MM.1S (cell line): ENCODE measurements at regions not wholly inside any gene's neighbourhood (a gene's known extent, or its start where the extent isn't known, plus 50 kb on each side); places are given as distances from the start of the nearest gene placed in this dataset.
"Not testable (repeated sequence)": the region's sequence is repeated elsewhere in the genome, so short reads cannot be mapped to it uniquely, and the experiment has no call there.

Experiments used
- DNase-seq: peaks from one replicate; pipeline ENCODE4 v3.0.0-alpha.2; 2015
- H2AFZ ChIP-seq: fragments of 300-600 bp; sonication (generic); 2 replicates; pipeline ENCODE4 v1.6.0; 2016; ENCODE audit warnings: antibody characterized with exemption, low read length
- H3F3A ChIP-seq: fragments of 300-600 bp; sonication (generic); 2 replicates; pipeline ENCODE4 v1.6.1; 2016; ENCODE audit warnings: mild to moderate bottlenecking, antibody characterized with exemption, low read length, moderate library complexity, mixed read lengths; ENCODE audit not compliant: insufficient read depth
- H3K27ac ChIP-seq: fragments of 300-600 bp; sonication (generic); 2 replicates; pipeline ENCODE4 v1.5.1; 2016; ENCODE audit warnings: mild to moderate bottlenecking, low read length
- H3K27me3 ChIP-seq: fragments of 300-600 bp; sonication (generic); replicated peaks from 2 replicates; pipeline ENCODE4 v1.6.0; 2016; ENCODE audit warnings: low read length; ENCODE audit not compliant: insufficient read depth
- H3K36me3 ChIP-seq: fragments of 300-600 bp; sonication (generic); replicated peaks from 2 replicates; pipeline ENCODE4 v1.6.1; 2016; ENCODE audit warnings: mild to moderate bottlenecking, low read length, mixed read lengths; ENCODE audit not compliant: insufficient read depth
- H3K4me1 ChIP-seq: fragments of 300-600 bp; sonication (generic); 2 replicates; pipeline ENCODE4 v1.6.1; 2016; ENCODE audit warnings: low read length, mixed read lengths
- H3K4me2 ChIP-seq: fragments of 300-600 bp; sonication (generic); 2 replicates; pipeline ENCODE4 v1.6.0; 2016; ENCODE audit warnings: low read depth, low read length
- H3K4me3 ChIP-seq: fragments of 300-600 bp; sonication (generic); 2 replicates; pipeline ENCODE4 v1.5.1; 2016; ENCODE audit warnings: low read length, mixed read lengths
- H3K79me2 ChIP-seq: fragments of 300-600 bp; sonication (generic); 2 replicates; pipeline ENCODE4 v1.6.1; 2016; ENCODE audit warnings: mixed run types, low read length, mixed read lengths
- H3K9ac ChIP-seq: fragments of 300-600 bp; sonication (generic); 2 replicates; pipeline ENCODE4 v1.6.1; 2016; ENCODE audit warnings: low read length, mixed read lengths
- H3K9me2 ChIP-seq: fragments of 300-600 bp; sonication (generic); replicated peaks from 2 replicates; pipeline ENCODE4 v1.6.1; 2016; ENCODE audit warnings: mild to moderate bottlenecking, low read length, mixed read lengths; ENCODE audit not compliant: insufficient read depth
- H3K9me3 ChIP-seq: fragments of 300-600 bp; sonication (generic); replicated peaks from 2 replicates; pipeline ENCODE4 v1.6.1; 2016; ENCODE audit warnings: mild to moderate bottlenecking, low read length, mixed read lengths; ENCODE audit not compliant: insufficient read depth
- H4K20me1 ChIP-seq: fragments of 300-600 bp; sonication (generic); 2 replicates; pipeline ENCODE4 v1.6.1; 2016; ENCODE audit warnings: mild to moderate bottlenecking, low read length, moderate library complexity, mixed read lengths; ENCODE audit not compliant: insufficient read depth
- CTCF ChIP-seq: fragments of 300-600 bp; sonication (generic); IDR thresholded peaks from 2 replicates; pipeline ENCODE4 v1.5.1; 2016; ENCODE audit warnings: antibody characterized with exemption, low read length, mixed read lengths
- EZH2 ChIP-seq: fragments of 300-600 bp; sonication (generic); optimal IDR thresholded peaks from 2 replicates; pipeline ENCODE3; 2017; ENCODE audit warnings: low read depth, mild to moderate bottlenecking, antibody characterized with exemption, low read length, mixed read lengths
- EZH2phosphoT487 ChIP-seq: fragments of 300-600 bp; sonication (generic); IDR thresholded peaks from 2 replicates; pipeline ENCODE4 v1.6.1; 2018; ENCODE audit warnings: antibody characterized with exemption, low read length

DNA sequence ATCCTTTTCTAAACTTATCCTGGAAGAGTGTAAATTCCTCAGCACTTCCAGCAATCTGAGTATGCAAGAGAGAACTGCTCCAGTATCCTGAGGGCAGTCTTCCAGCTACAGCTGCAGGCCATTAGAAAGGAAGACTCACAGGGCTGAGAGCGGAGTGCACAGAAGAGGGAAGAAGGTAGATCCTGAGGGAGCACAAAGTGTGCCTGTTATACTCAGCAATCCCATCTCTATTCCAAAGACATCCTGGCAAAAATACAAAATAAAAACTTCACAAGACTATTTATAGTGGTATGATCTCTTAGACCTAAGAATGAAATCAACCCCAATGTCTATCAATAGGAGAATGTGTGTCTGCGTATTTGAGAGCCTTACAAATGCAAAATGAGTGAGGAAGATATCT, 292.0 kb downstream of the ZIC1 start:
- Histone ChIP-seq H3K9ac (no peak overlapping the region), H3K9me3 (no peaks in the 10 kb centered on the region), H3K36me3 (no peaks in the 10 kb centered on the region), H3K27me3 (no peaks in the 10 kb centered on the region), H3K9me2 (no peaks in the 10 kb centered on the region), H2AFZ (no peak overlapping the region), H3K79me2 (no peaks in the 10 kb centered on the region), H3K27ac (no peak overlapping the region), H3K4me3 (no peak overlapping the region), H3K4me2 (no peak overlapping the region), H4K20me1 (no peaks in the 10 kb centered on the region), H3F3A (no peaks in the 10 kb centered on the region), H3K4me1 (no peaks in the 10 kb centered on the region)
- no peak for DNase-seq
- no peak for TF ChIP-seq CTCF
- no peak for TF ChIP-seq EZH2
- no peak for TF ChIP-seq EZH2phosphoT487

GRCh38 chr3:147702509-147702908, 293.3 kb downstream of the ZIC1 start:
- Histone ChIP-seq H3K4me3 (no peak overlapping the region), H3K4me2 (no peak overlapping the region), H3K79me2 (no peaks in the 10 kb centered on the region), H2AFZ (no peak overlapping the region), H3K9ac (no peak overlapping the region), H3K4me1 (no peaks in the 10 kb centered on the region), H3K9me3 (no peaks in the 10 kb centered on the region), H4K20me1 (no peaks in the 10 kb centered on the region), H3K9me2 (no peaks in the 10 kb centered on the region), H3K27ac (no peak overlapping the region), H3K36me3 (no peaks in the 10 kb centered on the region), H3F3A (no peaks in the 10 kb centered on the region), H3K27me3 (no peaks in the 10 kb centered on the region)
- no peak for DNase-seq
- no peak for TF ChIP-seq CTCF
- no peak for TF ChIP-seq EZH2phosphoT487
- no peak for TF ChIP-seq EZH2

- no peak for TF ChIP-seq CTCF
- H3K9me3 ChIP-seq: no peaks in the 10 kb centered on the region
- no peaks in the 10 kb centered on the region for H3K9me2 ChIP-seq
- H3K4me1 ChIP-seq: no peaks in the 10 kb centered on the region
- H3K4me3 ChIP-seq: no peak overlapping the region
- no peaks in the 10 kb centered on the region for H4K20me1 ChIP-seq
- no peaks in the 10 kb centered on the region for H3K79me2 ChIP-seq
- no peak overlapping the region for H3K27ac ChIP-seq
- H3K27me3 ChIP-seq: no peaks in the 10 kb centered on the region
- H3K4me2 ChIP-seq: no peak overlapping the region
- no peak overlapping the region for H3K9ac ChIP-seq
- H3K36me3 ChIP-seq: no peaks in the 10 kb centered on the region
- no peak overlapping the region for H2AFZ ChIP-seq
- no peak for DNase-seq
- no peaks in the 10 kb centered on the region for H3F3A ChIP-seq
Measured at GRCh38 chr3:147705651-147706051, 296.5 kb downstream of the ZIC1 start.

GRCh38 chr3:147710753-147711152, 301.6 kb downstream of the ZIC1 start:
- H3K4me1 ChIP-seq: peaks cover 11% of the 10 kb centered on the region
- H4K20me1 ChIP-seq, H3F3A ChIP-seq, H3K4me2 ChIP-seq, H3K36me3 ChIP-seq, H3K9me3 ChIP-seq, H3K9me2 ChIP-seq, DNase-seq, H3K27ac ChIP-seq, H3K4me3 ChIP-seq, H3K79me2 ChIP-seq, H3K27me3 ChIP-seq, H2AFZ ChIP-seq, H3K9ac ChIP-seq: not testable (repeated sequence)
